Stimulated activated CD8-positive, alpha-beta memory T cell treated with anti-CD3 and anti-CD28 coated beads, Interleukin-2, amount 100 ng/mL, for 1 hour (primary cell): ENCODE measurements at regions not wholly inside any gene's neighbourhood (a gene's known extent, or its start where the extent isn't known, plus 50 kb on each side); places are given as distances from the start of the nearest gene placed in this dataset.

Source experiments
- DNase-seq, 2 donors: peaks; one replicate each; pipeline ENCODE4 v3.0.0-alpha.2; 2020; ENCODE audit warnings: low read depth in 2 of 2

DNA sequence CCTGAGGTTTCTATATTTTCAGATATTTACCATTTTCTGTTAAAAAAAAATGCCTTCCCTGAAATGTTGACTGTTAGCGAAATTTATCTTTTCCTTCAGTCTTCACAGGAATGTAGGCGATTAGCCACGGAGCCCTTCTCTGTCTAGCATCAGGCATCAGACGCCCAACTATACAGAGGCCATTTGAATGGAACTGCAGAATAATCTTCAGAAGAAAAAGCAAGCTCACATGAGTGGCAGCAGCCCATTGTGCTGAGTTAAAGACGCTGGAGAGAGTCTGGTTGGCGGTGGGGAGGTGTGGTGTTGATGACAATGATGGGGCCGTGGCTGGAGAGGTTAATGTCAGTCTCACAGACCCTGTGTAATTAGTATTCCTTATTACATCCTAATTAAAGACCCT, 196.8 kb upstream of the LEF1 start:
- no peak for DNase-seq

DNA sequence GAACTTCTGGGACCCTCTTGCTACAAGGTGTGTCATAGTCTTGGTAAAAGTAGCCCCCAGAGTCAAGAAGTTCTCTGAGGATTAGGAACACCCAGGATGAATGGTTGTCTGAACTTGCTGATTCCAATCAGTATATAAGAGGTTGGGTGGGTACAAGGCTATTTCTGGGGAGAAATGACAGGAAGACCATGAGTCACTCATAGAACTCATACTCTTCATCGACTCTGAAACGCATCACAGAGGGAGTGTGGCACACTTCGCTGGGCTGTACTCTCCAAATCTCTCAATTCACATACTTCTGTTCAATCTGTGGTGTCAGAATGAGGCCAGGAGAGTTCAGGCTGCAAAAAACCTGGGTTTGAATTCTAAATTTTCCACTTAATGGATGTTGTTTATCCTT, 193.2 kb upstream of the LEF1 start:
- no peak for DNase-seq

DNA sequence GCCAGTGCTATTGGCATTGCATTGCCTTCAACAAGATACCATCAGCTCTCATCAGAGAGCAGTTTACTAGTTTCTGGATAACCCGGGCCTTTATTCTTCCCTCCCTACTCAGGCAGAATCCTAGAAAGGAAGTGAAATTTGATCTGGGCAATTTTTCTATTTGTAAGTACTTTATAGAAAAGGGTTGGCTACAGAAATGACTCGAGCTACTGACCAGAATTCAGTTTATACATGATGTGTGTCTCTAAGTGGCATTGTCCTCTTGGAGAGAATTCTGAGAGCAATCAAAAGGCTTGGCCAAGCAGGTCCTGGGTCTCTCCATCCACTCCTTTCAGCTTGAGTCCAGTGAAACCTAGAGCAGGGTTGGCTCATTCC, 192.7 kb upstream of the LEF1 start:
- DNase-seq, result no peak

DNA sequence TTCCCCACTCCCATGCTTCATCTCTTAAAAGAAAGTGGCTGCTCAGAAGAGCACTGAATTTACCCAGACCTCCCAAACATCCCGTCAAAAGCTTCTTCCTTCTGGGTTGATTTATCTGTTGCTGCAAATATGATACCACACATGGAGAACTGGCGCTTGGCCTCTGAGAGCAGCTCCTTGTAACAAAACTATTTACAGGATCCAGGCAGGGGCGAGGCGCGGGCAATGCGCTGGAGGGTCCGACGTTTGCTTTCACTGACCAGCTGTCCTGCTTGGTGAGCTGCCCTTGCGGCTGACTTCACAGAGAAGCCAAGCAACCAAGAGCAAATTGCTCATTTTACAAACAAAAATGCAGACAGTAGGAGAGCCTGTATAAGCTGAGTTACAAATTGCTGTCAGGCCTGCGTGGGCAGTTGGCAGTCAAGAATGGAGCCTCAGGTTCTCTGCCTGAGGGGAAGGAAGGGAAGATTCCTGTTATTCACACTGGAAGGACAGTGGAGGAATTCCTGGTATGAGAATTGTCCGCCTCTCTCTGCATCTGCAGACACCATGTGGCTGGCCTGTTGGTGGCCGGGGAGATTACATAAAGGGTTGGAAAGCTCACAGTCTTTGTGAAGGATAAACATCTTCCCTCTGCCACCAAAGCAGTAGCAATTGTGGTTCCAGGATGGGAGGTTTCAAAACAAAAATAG, 192.2 kb upstream of the LEF1 start:
- no peak for DNase-seq

DNA sequence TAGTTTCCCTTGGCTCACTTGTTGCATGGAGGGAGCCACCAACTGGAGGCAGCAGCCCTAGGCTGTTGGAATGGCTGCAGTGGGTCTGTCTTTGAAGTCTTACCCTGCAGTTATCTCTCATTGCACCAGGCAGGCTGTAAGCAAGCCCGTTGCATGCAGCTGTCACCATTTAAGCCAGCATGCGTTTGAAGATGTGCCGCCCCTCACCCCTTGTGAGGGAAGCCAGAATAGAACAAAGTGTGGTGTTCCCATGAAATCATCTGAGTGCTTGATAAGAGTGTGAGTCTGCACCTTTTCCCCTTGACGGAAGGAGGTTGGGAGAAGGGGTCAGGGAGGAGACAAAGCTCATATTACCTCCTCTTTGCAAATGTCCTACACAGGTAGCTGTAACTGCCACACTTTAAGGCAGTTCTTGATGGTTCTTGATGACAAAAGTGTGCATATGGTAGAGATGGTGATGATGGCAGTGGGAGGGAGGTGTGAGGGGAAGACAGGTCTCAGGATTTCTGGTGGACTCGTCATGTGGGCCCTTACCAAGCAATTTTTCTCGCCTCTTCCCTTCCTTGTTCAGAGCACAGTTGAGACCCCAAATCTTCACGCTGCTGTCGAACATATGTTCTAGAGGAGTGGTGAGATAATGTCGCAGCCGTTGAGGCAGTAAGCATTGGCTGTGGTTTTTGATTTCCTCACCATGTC, 191.4 kb upstream of the LEF1 start:
- no peak for DNase-seq

DNA sequence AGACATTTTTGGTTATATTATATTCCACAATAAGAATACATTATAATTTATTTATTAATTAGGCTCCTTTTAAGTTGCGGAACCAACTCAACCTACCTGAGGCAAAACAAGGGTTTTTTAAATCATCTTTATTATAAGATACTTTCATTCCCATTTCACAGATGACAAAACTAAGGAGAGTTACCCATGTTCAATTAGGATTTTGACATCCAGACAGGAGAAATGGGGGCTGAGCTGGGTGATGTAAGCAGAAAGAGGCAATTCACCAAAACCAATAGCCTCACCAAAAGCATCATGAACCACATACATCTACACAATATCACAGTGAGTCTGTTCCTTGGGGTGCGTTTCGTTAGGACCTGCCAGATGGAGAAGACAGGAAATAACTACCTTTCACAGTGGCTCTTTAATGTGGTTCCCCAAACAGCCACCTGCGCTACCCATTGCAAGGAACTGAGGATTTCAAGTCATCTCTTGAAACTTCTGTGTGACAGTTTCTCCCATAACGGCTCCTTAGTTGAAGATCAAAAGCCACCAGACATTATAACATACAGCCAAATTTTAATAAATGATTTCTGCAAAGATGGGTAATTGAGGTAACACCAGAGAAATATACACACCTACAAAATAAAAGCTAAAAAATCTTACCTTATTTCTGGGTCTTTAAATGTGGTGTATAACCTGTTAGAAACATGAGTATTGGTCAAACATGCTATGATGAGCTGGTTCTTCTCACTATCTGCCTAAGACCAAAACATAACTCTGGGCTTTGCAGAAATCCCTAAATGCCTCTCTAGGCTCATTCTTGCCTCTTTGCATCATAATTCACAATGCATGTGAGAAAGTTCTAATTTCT, 190.6 kb upstream of the LEF1 start:
- DNase-seq, result no peak

DNA sequence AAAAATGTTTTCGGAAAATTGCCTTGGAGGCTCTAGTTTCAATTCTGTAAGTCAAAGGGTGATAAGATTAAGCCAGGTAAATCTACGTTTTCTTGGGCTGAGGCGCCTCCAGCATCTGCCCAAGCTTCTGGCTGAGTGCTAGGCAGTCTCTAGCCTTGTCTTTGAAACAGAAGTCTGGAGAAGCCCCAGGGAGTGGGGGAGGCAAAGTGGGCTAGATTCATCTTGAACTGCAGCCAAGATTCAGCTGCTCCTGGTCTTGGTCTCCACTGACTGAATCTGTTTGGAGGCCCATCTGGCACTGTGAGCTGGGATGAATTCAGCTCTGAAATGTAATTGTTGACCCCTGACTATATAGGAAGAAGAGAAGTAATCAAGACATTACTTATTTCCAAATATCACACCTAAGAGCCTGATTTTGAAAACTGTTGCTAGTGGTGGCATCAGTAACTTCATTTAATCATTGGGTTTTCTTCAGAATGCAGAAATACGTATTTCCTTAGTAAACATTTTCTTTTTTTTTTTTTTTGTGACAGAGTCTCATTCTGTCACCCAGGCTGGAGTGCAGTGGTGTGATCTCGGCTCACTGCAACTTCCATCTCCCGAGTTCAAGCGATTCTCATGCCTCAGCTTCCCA, 187.3 kb upstream of the LEF1 start:
- no peak for DNase-seq

DNA sequence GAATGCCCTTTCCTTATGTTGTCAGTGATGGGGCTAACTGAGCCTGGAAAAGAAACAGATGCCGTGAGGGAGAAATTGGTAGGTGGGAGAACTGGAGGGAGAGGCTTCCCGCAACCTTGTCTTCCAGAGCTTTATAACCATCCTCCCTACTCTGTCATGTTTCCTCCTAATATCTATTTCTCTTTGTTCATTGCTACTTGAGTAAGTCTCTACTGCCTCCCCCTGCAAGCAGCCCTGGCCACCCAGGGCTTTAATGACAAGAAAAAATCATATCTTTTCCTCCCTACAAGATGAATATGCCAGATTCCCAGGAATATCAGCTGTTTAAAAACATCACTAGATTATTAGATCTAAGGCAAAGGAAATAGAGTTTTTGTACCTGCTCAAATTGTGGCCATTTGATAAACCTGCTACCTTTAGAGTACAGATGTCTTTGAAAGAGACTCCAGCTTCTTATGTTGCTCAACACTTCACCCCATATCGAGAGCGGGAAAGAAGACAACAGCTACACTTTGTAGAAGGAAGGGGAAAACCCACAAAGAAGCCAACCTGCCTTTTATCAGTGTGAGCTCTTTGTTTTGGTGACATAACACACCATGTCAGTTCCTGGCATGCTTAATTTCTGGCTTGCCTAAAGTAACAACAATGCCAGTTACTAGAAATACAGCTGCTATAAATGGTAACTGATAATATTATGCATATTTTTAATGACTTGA, 186.6 kb upstream of the LEF1 start:
- DNase-seq, result no peak

DNA sequence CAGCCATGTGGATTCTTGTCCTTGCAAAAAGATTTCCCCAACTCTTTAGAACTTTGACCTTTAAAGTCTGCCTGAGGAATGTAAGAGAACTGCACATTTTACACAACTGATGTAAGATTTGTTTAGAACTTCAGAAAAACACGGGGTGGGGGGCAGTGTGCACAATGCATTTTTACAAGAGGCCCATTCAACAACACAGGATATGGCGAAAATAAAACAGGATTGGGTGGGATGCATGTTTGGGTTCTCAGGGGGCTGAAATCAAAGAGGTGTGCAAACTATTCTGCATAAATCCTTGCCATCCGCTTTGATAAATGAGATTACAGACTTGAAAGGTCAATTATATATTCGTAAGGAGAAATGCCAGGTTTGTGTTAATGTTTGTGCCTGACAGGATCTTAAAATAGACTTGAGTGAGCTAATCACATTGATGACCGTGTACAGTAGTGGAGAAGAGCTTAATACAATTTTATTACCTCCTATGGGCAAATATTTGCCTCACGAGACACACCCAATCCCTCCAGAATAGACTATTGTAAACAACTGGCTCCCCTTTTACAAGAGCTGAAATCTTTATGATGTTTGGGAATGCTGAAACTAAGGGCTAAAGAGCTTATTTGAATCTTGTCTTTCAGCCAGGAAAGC, 184.1 kb upstream of the LEF1 start:
- DNase-seq, result no peak

DNA sequence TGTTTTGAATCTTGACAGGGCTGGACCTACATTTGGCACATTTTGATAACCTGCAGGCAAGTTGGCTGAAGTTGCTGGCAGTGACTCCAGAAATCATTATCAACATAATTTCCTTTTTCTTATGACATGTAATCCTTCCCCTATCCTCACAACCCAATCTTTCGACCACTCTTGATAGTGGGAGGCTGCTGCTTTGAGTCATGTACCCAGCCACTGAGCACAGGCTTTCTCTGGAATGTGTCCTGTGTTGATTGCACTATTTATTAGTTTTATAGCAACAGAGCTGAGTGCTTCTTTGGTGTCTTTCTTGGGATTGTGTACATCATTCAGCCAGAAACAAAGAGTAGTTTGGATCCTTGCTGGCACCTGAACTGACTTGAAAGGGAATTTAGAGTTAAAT, 183.1 kb upstream of the LEF1 start:
- no peak for DNase-seq

DNA sequence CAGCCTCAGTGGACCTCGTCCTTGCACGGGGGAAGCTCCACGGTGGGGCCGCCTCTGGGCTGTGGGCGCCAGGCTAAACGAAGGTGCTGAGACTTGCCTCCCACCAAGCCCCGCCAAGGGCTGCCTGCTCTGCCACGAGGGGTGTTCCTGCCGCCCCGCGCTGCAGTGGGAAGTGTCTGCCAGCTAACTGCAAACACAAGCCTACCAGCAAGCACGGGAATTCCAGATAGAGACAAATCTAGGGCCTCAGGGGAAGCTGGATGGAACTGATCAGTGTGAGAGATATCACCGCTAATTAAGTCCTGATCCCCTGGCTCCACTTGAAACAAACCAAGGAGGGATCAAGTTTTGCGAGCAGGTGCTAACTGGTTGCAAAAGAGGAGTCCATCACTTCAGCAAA, 181.6 kb upstream of the LEF1 start:
- no peak for DNase-seq

DNA sequence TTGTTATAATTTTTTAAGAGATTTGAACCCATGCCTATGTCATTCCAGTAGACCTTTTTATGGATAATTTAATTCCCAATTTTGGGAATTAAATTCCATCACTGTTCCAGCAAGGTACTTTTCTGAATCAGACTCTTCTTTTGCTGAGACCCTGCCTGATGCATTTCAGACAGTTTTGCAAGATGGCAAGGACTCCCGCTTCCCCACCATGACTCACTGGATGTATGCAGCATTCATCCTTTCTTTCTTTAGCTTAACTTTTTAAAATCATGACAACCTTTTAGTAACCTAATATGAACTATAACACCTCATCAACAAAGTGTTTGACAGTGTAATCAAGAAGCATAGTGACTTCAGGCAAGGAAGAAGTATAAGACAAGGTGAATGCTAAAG, 178.1 kb upstream of the LEF1 start:
- no peak for DNase-seq

DNA sequence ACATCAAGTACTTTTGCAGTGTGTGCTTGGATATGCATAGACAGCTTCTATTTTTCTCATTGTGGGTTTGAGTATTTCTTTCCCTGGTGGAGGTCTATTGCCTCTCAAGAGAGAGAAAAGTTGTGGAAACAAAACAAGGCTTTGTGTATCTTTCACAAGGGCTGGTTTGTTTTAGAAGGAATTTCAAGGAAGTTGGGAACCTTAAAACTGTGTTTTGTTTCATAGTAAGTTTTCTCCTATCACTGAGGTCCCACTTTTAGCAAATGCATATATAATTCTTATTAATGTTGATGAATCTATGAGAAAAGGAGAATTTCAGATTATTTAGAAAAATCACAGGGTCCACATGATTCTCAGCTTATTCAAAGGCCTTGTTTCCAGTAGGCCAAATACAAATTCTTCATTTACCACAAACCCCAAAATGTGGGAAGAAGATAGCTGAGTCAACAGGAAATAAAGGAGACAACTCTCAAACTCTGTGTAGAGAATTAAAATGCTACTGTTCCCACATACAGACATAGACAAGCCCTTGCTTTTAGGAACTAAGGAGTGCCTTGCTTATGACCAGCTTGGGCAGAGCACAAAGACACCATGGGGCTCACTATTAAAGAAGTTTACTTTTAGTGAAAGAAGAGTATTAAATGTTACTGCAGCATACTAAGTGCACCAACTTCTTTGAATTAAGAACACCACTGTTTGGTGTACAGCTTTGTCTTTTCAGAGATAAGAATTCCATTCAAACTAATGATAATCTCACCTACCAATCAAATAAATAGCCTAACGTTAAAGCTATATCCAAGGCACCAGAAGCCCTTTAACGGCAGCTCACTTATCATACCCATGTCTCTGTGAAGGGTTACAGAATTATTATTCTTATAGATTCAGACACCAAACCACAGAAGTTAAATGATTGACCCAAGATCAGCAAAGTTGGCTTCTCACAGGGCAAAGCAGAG, 177.4 kb upstream of the LEF1 start:
- DNase-seq, result no peak

DNA sequence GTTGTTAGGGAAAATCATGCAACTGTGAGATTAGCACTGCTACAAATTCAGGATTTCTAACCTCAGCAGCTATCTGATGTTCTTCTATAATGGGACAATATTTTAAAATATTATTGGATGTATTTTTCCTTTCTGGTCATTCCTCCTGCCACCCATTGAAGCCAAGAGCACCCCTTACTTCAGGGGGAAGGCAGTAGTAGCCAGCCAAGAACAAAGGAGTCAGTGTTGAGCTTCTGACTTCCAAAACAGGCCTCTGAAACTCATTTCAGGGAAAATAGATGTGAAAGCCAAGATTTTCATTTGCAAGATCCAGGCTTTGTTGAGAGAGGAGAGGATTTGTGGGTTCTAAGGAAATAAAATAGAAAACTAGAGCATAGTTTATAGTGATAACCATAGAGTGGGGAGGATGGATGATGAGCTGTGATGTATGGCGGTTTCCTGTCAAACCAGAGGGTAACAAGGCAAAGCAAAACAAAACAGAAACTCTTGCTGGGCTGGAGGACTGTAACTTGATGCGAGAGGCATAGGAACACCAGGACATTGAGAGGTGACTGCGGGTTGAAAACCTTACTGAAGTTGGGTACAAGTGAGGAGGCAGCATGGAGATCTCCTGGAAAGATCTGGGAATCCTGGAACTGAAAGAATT, 173.7 kb upstream of the LEF1 start:
- DNase-seq, result no peak

DNA sequence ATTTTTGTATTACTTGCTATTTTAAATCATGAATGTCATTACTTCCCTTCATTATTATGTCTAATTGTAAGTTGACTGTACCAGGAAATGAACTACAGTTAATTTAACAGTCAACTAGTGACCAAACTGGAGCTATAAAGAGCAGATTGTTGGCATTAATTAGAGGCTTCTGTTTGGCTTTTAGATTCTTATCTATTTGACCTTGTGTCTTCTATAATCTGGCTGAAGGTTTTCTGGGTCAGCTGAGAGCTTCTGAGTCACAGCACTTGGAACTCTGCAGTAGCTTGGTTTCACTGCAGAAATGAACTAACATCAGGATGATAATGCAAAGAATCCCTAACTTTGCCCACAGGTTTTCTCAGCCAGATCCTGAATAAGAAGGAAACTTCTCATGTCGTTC, 169.2 kb upstream of the LEF1 start:
- DNase-seq, result no peak

DNA sequence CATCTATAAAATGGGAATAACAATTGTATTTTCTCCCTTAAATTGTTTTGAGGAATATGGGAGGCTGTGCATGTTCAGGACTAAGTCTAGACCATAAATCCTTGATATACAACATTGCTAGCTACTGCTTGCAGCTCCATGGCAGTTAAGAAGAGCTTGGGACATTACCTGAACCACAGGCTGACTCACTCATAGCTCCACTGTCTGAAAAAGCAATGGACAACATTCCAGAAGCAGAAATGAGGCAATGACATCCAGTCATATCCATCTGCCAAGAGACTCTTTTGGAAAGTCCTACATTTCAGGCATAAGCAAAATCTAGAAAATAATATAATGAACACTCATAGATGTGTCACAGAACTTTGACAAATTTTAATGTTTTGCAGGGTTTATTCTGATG, 167.3 kb upstream of the LEF1 start:
- DNase-seq, result no peak

DNA sequence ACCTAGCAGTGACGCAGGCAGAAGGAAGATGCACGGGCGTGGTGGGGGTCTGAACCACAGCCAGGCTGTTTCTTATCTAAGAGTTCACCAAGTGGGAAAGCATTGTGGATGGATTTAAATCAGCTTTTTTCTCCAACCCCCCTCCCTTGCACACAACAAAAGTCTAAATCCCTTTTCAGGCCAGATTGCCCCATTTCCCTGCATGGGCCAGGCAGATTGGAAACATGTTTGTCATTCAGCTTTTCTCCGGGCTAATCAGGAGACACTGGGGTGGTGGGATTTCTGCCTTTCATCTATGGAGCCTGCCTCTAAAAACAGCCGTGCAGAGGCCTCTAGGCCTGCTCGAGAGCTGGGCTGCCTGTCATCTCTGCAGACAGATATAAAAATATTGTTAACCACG, 166.3 kb upstream of the LEF1 start:
- no peak for DNase-seq

DNA sequence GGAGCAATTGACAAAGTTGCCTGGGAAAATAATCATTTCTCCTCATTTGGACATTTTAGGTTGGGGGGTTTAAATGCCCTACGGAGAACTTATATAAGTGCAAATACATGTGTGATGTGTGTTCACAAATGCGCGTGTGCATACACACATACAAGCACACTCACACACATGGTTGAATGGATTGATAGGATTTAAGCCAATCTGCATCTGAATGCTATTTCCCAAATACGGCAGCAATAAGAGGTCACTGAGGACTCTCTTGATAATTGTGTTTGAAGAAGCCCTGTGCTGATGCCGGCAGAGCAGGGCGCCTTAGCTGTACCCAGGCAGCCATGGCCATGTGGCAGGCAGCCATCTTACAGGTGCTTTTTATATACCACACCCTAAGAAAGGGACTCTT, 165.3 kb upstream of the LEF1 start:
- DNase-seq, result no peak

DNA sequence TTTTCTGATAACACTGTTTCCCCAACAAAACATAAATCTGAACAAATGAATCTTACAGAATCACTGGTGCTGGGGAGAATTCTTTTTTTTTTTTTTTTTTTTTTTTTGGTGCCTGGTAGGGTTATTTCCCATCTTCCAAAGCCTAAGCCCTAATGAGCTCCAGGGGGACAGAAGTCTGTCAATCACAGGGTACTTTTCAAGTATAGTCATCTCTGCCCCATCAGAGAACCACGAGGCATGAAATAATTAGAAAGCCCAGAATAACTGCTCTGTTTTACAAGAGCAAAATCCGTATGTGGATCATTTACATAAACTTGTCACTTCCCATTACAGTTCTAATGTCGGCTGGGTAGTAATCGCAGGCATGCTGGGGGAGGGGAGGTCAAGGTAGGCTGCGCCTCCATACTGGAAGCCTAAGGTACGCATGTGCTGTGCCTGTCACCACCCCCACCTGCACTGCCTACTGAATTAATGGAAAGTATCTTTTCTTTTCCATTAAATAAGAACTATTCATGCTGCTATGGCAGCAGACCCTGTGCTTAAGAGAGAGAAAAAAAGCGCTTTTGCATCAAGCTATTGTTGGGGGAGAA, 164.7 kb upstream of the LEF1 start:
- DNase-seq, result no peak
